Kidney (tissue), 13 donors: ENCODE measurements at regions not wholly inside any gene's neighbourhood (a gene's known extent, or its start where the extent isn't known, plus 50 kb on each side); places are given as distances from the start of the nearest gene placed in this dataset.

Experiments
- DNase-seq, 5 donors: peaks; one replicate each; pipeline ENCODE4 v3.0.0-alpha.2; 2013 to 2020
- FAIRE-seq: peaks from 2 replicates; lab custom pipeline; 2012; peaks lifted over from hg19 to GRCh38; lab: Jason Lieb, UNC
- H3K27ac ChIP-seq, 2 donors: one replicate each; pipeline ENCODE4 v1.7.0; 2013; ENCODE audit warnings: low read depth in 2 of 2, low read length in 2 of 2, inconsistent platforms in 1 of 2
- H3K27me3 ChIP-seq: one replicate; pipeline ENCODE4 v1.7.1; 2013; ENCODE audit warnings: low read length, inconsistent platforms; ENCODE audit not compliant: control insufficient read depth, insufficient read depth
- H3K36me3 ChIP-seq, 3 donors: one replicate each; pipeline versions ENCODE4 v1.7.0 to v1.7.1; 2013; ENCODE audit warnings: low read length in 3 of 3, control low read depth in 1 of 3, inconsistent platforms in 1 of 3; ENCODE audit not compliant: insufficient read depth in 3 of 3, control insufficient read depth in 2 of 3
- H3K4me1 ChIP-seq, 3 donors: one replicate each; pipeline versions ENCODE4 v1.7.0 to v1.7.1; 2013; ENCODE audit warnings: low read length in 3 of 3, inconsistent platforms in 1 of 3, low read depth in 1 of 3; ENCODE audit not compliant: control insufficient read depth in 2 of 3, insufficient read depth in 2 of 3
- H3K4me3 ChIP-seq, 3 donors: one replicate each; pipeline versions ENCODE4 v1.7.0 to v1.8.1; 2013; ENCODE audit warnings: low read length in 3 of 3, control low read depth in 1 of 3, inconsistent platforms in 1 of 3
- H3K9ac ChIP-seq, 3 donors: one replicate each; pipeline versions ENCODE4 v1.7.0 to v1.7.1; 2013; ENCODE audit warnings: low read length in 3 of 3, control low read depth in 1 of 3, inconsistent platforms in 1 of 3
- H3K9me3 ChIP-seq, 3 donors: one replicate each; pipeline versions ENCODE4 v1.7.0 to v1.7.1; 2013; ENCODE audit warnings: low read length in 3 of 3, control low read depth in 1 of 3, inconsistent platforms in 1 of 3; ENCODE audit not compliant: control insufficient read depth in 2 of 3, insufficient read depth in 1 of 3
- intact Hi-C: fragments of 100-400 bp; cut with DNase I; formaldehyde crosslinking; loops from one replicate; pipeline ENCODE4 v1.11.1; 2022
- TF ChIP-seq, protein P1 (sequence below): IDR thresholded peaks from 3 replicates; pipeline ENCODE4 v1.5.1; 2012; ENCODE audit warnings: mild to moderate bottlenecking, moderate library complexity, borderline replicate concordance; ENCODE audit not compliant: insufficient read depth; ENCODE audit errors: extremely low read depth
- donor health status: control.
- donor health status: control.
- donor health status: control.
- donor health status: control.
- donor health status: control.
- donor health status: DM: yes; HTN: yes; CAD: no.
- donor health status: Normal renal cell carcinoma (clear cell type).

DNA sequence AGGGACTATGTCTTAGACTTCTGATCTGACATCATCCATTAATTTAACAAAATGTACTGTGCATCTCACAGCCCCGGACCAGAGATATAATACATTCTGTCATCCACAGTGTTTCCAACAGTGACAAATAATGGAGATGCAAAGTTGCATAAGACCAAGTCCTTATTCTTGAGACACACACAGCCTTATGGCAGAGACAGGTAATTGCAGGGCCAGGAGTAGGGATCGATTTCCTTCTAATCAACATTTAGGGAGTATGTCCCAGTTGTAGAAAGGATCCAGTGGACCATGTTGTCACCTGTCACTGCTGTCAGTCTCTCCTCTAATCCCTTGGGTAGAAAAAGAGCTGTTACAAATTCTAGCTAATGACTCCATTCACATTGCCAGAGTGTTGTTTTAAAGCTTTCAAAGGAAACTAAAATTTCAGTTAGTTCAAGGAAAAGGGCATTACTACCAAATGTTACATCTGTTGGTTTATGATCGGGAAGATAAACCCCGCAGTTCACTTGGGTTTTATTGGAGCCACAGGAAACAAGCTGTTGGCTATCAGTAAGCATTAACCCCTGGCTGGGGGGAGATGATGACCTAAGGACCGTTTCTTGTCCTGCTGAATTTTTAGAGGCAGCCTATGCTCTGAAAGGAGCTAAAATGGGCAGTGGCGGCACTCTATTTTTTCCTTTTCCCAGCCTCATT is 111.4 kb upstream of the ATXN1 start:
- no peaks in the 10 kb centered on the region for H3K36me3 ChIP-seq
- no peaks in the 10 kb centered on the region for H3K9me3 ChIP-seq
- no peak overlapping the region for H3K27ac ChIP-seq
- intact Hi-C loops: no loop called here
- no peaks in the 10 kb centered on the region for H3K27me3 ChIP-seq
- DNase-seq (peak in 1 of 5 donors; percentile 15), FAIRE-seq (no peak)
- H3K4me3 ChIP-seq: no peak overlapping the region
- TF ChIP-seq, protein P1, sequence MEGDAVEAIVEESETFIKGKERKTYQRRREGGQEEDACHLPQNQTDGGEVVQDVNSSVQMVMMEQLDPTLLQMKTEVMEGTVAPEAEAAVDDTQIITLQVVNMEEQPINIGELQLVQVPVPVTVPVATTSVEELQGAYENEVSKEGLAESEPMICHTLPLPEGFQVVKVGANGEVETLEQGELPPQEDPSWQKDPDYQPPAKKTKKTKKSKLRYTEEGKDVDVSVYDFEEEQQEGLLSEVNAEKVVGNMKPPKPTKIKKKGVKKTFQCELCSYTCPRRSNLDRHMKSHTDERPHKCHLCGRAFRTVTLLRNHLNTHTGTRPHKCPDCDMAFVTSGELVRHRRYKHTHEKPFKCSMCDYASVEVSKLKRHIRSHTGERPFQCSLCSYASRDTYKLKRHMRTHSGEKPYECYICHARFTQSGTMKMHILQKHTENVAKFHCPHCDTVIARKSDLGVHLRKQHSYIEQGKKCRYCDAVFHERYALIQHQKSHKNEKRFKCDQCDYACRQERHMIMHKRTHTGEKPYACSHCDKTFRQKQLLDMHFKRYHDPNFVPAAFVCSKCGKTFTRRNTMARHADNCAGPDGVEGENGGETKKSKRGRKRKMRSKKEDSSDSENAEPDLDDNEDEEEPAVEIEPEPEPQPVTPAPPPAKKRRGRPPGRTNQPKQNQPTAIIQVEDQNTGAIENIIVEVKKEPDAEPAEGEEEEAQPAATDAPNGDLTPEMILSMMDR: no peak
- no peak overlapping the region for H3K9ac ChIP-seq
- no peaks in the 10 kb centered on the region for H3K4me1 ChIP-seq

DNA sequence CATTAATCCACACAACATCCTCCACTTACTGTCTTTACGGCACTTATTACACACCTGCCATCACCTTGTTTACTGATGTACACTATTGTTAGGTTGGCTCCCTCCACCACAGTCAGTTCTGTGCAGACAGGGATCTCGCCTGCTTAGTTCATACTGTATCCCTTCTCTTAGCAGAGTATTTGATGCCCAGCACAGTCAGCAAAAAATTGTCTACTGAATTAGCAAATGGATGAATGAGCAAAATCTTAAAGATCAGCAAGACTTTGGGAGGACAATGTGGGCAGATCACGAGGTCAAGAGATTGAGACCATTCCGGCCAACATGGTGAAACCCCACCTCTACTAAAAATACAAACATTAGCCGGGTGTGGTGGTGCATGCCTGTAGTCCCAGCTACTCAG is 109.8 kb upstream of the ATXN1 start:
- H3K9me3 ChIP-seq: no peaks in the 10 kb centered on the region
- TF ChIP-seq, protein P1: no peak
- no peaks in the 10 kb centered on the region for H3K36me3 ChIP-seq
- no peak for FAIRE-seq
- H3K9ac ChIP-seq: no peak overlapping the region
- H3K4me1 ChIP-seq: no peaks in the 10 kb centered on the region
- H3K27ac ChIP-seq: no peak overlapping the region
- H3K27me3 ChIP-seq: no peaks in the 10 kb centered on the region
- H3K4me3 ChIP-seq: no peak overlapping the region
- intact Hi-C loops: no loop called here
- DNase-seq: no peak

DNA sequence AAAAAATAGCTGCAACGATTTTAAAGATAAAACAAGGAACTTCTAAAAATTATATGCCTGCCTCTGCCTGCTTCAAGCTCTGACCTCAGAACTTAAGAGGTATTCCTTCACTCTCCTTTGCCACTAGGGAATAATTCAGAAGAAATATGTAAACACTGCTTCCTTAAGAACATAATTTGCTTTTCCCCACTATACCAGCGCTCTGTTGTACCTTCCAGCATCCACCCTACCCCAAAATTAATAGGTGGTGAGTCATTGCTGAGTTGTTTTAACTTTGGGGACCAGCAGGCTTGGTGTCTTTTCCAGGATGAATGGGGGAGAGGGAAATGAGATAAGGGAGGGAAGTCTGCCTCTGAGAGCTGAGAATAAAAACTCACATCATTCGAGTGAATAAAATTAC is 107.7 kb upstream of the ATXN1 start:
- intact Hi-C loops: no loop called here
- H3K27me3 ChIP-seq: no peaks in the 10 kb centered on the region
- H3K9ac ChIP-seq: no peak overlapping the region
- no peaks in the 10 kb centered on the region for H3K9me3 ChIP-seq
- no peaks in the 10 kb centered on the region for H3K4me1 ChIP-seq
- H3K4me3 ChIP-seq: no peak overlapping the region
- TF ChIP-seq, protein P1: no peak
- H3K36me3 ChIP-seq: no peaks in the 10 kb centered on the region
- no peak for FAIRE-seq
- no peak for DNase-seq
- H3K27ac ChIP-seq: no peak overlapping the region
